ENCODE measurements at regions not wholly inside any gene's neighbourhood (a gene's known extent, or its start where the extent isn't known, plus 50 kb on each side); places are given as distances from the start of the nearest gene placed in this dataset.

DNA sequence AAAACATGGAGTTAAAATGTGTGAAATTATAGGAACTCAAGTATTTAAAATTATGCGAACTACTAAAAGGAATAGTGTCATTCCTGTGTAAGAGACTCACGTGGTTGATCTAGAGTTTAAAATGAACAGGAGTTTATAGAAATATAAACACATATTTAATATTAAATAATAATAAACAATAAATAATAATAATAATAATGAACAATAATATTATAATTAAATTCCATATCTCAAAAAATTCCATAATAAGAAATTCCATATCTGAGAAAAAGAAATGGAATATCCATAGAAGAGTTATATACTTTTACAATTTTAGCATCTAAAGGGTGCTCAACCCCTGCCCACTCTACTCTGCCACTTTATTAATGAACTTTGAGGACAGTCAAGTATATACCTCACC is 429.6 kb downstream of the TNS3 start:
- no peak for TF ChIP-seq POLR2A (IDR thresholded peaks at IDR 0.05; ENCODE audit: low read depth, low read length)
- no peak for TF ChIP-seq GABPA (IDR thresholded peaks at IDR 0.05; ENCODE audit: low read depth)
- no peak for TF ChIP-seq NR2C2 (IDR thresholded peaks at IDR 0.05; ENCODE audit: borderline replicate concordance, control insufficient read depth, insufficient read length, low read depth)
- no peak for TF ChIP-seq RAD21 (IDR thresholded peaks at IDR 0.05; ENCODE audit: insufficient read depth, low read depth, low read length)
